ENCODE measurements at regions not wholly inside any gene's neighbourhood (a gene's known extent, or its start where the extent isn't known, plus 50 kb on each side); places are given as distances from the start of the nearest gene placed in this dataset.

DNA sequence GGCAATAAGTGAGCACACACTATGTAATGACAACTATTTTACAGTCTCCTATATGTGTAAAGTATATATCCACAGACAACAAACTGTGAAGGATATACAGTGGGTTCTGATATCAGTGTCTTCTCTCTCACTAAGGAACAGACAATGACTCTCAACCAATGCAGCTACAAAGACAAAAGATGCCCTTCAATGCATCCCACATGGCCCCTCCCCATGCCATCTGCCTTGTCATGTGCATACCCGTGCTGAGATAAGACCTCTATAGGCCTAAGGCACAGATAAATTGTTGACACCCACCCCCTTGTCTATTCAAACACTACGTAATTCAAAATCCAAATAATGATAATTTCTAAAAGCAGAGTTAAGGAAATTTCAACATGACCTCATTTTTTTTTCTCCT is 1123.5 kb upstream of the MAP3K7 start:
- DNase-seq (ENCODE audit: low read depth), result no peak
- no peak overlapping the region for H3K4me3 ChIP-seq (ENCODE audit: low read depth, low read length)
- TF ChIP-seq, protein P1, sequence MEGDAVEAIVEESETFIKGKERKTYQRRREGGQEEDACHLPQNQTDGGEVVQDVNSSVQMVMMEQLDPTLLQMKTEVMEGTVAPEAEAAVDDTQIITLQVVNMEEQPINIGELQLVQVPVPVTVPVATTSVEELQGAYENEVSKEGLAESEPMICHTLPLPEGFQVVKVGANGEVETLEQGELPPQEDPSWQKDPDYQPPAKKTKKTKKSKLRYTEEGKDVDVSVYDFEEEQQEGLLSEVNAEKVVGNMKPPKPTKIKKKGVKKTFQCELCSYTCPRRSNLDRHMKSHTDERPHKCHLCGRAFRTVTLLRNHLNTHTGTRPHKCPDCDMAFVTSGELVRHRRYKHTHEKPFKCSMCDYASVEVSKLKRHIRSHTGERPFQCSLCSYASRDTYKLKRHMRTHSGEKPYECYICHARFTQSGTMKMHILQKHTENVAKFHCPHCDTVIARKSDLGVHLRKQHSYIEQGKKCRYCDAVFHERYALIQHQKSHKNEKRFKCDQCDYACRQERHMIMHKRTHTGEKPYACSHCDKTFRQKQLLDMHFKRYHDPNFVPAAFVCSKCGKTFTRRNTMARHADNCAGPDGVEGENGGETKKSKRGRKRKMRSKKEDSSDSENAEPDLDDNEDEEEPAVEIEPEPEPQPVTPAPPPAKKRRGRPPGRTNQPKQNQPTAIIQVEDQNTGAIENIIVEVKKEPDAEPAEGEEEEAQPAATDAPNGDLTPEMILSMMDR (conservative IDR thresholded peaks at IDR 0.05; ENCODE audit: low read depth, low read length), result no peak

- DNase-seq (ENCODE audit: low read depth), result no peak
- TF ChIP-seq, protein P1 (conservative IDR thresholded peaks at IDR 0.05; ENCODE audit: low read depth, low read length), result no peak
- H3K4me3 ChIP-seq (ENCODE audit: low read depth, low read length), result no peak overlapping the region
Measured at GRCh38 chr6:91708534-91708933, 1121.7 kb upstream of the MAP3K7 start.

DNA sequence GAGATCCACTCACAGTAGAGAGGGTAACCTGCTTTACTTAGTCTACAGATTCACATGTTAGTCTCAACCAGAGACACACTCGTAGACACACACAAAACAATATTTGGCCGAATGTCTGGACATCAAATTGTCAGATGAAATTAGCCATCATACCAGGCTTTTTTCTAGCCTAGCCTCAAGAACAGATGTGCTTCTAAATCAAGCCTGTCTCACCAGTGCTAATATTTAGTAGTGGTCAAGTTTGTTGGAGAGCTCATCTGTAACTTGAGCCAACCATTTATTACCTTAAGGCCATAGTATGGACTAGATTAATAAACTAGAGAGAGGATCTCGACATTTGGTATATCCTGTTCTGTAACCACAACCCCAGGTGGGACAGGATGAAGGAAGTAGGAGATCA is 1118.8 kb upstream of the MAP3K7 start:
- no peak for DNase-seq (ENCODE audit: low read depth)
- H3K4me3 ChIP-seq (ENCODE audit: low read depth, low read length), result no peak overlapping the region
- TF ChIP-seq, protein P1 (conservative IDR thresholded peaks at IDR 0.05; ENCODE audit: low read depth, low read length), result no peak

- peak; percentile 67 for DNase-seq (ENCODE audit: low read depth)
- TF ChIP-seq, protein P1 (conservative IDR thresholded peaks at IDR 0.05; ENCODE audit: low read depth, low read length), result no peak
- no peak overlapping the region for H3K4me3 ChIP-seq (ENCODE audit: low read depth, low read length)
Measured at GRCh38 chr6:91704531-91704930, 1117.7 kb upstream of the MAP3K7 start.

- H3K4me3 ChIP-seq (ENCODE audit: low read depth, low read length), result no peak overlapping the region
- no peak for DNase-seq (ENCODE audit: low read depth)
- TF ChIP-seq, protein P1 (conservative IDR thresholded peaks at IDR 0.05; ENCODE audit: low read depth, low read length), result no peak
Measured at GRCh38 chr6:91697010-91697695, 1110.3 kb upstream of the MAP3K7 start.

DNA sequence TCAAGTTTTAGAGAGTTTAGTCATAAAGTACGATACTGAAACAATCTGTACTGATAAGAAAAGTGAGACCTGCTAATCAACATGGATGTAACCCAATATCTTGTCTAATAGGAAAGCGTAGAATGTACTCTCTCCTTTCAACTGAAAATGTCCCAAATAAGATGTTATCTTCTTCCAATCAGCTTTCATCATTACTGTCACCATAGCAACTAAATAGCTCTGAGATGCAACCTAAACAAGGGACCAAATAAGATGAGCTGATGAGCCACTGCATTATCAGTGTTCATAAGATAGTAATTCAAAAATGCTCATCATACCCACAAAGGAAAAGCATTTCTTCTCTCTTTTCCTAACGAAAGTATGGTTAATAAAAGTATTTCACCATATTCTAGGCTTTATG is 1108.3 kb upstream of the MAP3K7 start:
- TF ChIP-seq, protein P1 (conservative IDR thresholded peaks at IDR 0.05; ENCODE audit: low read depth, low read length), result no peak
- no peak overlapping the region for H3K4me3 ChIP-seq (ENCODE audit: low read depth, low read length)
- no peak for DNase-seq (ENCODE audit: low read depth)

GRCh38 chr6:91694016-91694654 is 1107.3 kb upstream of the MAP3K7 start:
- no peak for DNase-seq (ENCODE audit: low read depth)
- TF ChIP-seq, protein P1 (conservative IDR thresholded peaks at IDR 0.05; ENCODE audit: low read depth, low read length), result no peak
- H3K4me3 ChIP-seq (ENCODE audit: low read depth, low read length), result no peak overlapping the region

Data from epithelial cell of proximal tubule (primary cell).